ENCODE measurements at regions not wholly inside any gene's neighbourhood (a gene's known extent, or its start where the extent isn't known, plus 50 kb on each side); places are given as distances from the start of the nearest gene placed in this dataset.
"Not testable (repeated sequence)": the region's sequence is repeated elsewhere in the genome, so short reads cannot be mapped to it uniquely, and the experiment has no call there.

DNA sequence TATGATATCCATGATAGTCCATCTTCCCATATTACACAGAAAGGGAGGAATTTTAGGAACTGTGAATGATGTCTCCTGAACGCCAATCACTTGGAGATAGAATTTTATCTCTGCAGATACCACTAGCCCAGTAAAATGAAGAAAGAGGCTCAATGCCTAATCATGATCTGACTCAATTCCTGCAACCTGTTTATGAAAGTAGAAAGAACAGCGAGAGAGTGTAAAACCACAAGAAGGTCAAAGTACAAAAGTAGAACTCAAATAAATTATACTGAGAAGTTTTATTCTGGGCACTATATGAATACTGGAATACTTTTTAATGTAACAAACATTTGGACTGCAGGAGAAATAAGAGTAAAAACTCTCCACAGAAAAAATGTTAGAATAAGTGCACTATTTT lies 892.1 kb upstream of the DDX18 start:
- DNase-seq (ENCODE audit: low spot score) = no peak

DNA sequence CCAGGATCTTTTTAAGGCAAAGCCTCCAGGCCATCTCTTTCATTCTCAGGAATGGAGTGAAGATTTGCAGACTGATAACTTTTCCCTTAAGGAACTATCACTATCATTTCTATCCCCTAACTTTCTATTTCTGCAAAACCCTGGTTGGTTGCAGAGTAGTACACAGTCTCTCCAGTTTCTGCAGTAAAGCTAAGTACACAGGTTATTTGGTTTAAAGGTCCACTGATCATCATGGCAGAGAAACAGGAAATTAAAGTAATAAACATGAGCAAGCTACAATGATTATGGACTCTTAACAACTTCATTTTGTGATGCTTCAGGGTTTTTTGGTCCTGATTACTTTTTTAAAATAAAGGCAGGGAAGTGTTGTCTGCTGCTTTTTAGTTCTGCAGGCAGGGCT lies 890.0 kb upstream of the DDX18 start:
- DNase-seq (ENCODE audit: low spot score) = no peak

DNA sequence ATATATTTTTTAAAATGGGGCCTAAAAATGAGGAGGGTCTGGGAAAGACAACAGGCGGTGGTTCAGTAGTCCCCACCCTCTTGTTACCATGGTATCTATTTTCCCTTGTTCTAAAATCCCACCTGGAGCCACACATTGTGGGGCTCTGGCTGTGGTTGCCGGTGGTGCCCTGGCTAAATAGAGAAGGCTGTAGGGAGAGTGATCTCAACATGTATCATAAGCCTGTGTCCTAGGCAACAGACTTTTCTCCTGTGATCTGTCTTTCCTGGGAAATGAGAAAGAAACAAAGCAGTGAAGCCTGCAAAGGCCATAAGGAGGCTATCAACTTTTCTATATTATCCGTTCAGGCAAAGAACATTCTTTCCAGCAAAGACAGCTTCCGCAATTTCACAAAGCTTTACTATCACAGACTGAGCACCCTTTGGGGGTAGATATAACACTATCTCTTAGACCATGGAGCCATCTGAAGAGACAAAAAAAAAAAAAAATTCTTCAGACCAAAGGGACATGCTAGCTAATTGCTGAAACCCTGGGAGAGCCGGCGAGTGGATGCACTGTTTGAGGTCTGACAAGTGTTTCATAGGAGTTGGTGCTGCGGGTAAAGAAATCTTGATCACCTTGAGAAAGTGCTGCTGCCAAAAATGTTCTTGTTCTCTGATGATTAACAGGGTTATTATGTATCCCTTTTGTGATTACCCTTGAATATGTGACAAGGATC lies 879.2 kb upstream of the DDX18 start:
- DNase-seq (ENCODE audit: low spot score) = no peak

DNA sequence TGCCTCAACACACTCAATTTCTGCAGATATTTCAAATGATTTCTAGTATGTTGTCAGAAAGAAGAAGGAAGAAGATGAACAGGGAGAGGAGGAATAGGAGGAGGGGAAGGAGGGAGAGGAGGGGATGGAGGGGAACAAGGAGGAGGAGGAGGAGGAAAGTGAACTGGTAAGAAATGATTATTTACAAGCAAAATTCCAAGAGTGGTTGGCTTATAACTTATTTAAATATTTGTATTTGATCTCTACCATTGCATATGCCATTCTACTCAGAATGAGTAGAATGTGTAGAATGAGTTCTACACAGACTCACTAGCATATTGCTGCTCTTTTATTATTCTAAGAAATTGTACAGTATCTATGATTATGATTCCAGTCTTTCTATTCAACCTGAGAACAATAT lies 866.2 kb upstream of the DDX18 start:
- no peak for DNase-seq (ENCODE audit: low spot score)

DNA sequence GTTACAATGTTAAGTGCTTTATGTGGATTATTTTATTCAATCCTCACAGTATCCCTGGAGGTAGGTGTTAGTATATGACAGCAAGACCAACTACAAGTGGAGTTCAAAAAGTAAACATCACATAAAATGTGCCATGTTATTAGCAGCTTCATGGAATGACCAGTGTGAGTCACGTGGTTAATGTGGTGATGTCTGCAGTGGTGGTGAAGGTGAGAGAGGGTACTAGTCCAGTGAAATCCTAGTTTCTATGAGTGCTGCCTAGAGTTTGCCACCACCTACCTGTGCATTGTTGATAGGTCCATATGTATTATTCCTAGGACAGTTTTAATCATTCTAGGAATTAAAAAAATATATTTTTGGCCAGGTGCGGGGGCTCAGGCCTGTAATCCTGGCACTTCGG lies 865.2 kb upstream of the DDX18 start:
- no peak for DNase-seq (ENCODE audit: low spot score)

DNA sequence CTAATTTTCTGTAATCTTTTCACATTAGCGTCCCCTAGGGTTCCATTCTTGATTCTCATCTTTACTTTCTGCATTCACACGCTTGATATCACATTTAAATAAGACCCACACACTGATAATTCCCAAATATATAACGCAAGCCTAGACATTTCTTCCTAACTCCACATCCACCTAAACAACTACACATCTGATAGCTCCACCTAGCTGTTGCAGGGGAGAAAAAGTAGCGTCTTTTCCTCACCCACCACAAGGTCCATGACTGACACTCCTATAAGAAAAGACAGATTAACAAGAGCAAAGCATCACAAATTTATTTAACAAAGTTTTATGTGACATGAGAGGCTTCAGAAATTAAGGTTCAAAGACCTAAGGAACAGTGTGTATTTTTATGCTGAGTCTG lies 862.2 kb upstream of the DDX18 start:
- no peak for DNase-seq (ENCODE audit: low spot score)

DNA sequence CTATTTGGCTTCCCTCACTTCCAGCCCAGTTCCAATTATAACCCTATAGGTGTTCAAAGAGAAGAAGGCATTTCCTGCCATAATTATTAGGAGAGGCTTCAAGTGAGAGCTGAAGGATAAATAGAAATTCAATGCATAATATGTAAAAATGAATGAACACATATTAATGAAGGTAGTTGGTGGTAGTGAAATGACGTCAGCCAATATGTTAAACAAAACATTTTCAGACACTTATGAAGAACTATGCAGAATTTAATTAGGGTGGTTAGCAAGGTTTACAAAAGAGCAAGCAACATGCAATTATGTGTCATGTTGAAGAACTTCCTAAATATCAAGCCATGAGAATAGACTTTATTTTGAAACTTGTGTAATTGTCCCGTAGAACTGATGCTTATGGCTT lies 858.8 kb upstream of the DDX18 start:
- DNase-seq (ENCODE audit: low spot score) = no peak

DNA sequence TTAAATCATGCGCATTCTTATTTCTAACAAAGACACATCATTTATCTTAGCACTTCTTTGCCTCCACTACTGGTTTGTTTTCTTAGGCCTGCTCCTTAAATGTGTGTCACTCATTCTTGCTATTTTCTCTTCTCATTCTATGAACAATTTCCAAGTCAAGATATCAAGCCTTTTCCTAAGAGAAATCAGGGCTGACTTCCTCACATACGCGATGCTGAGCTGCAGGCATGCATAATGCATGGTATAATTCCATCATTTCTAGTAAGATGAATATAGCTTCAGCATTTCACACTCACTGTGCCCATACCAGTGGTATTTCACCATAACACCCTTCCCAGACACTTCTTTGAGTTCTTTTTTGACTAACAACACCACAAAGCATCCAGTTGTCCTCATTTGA lies 838.9 kb upstream of the DDX18 start:
- no peak for DNase-seq (ENCODE audit: low spot score)

DNA sequence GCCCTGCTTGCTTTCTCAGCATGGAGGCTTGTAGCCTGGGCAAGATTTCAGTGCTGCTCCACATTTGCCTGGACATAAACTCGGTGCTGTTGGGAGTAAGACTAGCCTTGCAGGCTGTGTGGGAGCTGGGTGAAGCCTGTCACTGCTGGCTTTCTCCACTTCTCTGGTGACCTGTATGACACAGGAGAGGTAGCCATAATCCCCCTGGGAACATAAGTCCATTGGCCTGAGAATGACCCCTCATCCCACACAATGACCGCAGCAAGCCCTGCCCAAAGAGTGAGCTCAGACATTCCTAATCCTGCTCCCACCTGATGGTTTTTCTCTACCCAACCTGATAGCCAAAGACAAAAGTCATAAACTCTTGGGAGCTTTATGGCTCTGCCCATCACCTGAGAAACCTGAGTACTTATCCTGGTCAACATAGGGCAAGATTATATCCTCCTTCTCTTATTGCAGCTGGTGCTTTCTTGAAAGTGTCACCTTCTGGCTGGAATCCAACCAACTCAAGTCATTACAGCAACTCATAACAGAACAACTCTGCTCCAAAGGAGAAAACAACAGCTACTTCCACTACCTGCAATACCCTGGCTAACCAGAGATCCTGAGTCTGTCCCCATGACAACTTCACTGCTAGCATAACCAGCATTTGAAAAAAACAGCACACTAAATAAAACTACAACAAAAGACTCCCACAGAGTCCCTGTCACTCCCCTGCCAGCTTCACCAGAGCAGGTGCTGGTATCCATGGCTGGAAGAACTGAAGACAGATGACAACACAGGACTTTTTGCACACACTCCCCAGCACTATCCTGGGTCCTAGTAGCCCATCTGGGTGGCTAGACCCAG lies 834.4 kb upstream of the DDX18 start:
- no peak for DNase-seq (ENCODE audit: low spot score)

DNA sequence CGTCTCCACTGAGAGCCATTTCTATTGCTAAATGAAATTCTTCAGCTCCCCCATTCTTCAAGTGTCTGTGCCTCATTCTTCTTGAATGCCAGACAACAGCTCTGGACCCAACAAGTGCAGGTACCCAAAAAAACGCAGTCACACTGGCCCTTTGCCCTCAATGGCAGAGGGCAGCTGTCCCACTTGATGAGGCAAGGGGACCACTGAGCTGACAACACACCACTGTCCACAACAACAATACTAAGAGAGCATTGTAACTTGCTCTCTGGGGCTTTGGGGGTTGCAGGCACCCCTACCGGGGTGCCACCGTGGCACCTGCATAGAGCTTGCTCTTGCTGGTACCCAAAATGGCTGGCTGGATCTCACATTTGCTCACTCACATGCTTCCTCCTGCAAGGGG lies 827.0 kb upstream of the DDX18 start:
- no peak for DNase-seq (ENCODE audit: low spot score)

DNA sequence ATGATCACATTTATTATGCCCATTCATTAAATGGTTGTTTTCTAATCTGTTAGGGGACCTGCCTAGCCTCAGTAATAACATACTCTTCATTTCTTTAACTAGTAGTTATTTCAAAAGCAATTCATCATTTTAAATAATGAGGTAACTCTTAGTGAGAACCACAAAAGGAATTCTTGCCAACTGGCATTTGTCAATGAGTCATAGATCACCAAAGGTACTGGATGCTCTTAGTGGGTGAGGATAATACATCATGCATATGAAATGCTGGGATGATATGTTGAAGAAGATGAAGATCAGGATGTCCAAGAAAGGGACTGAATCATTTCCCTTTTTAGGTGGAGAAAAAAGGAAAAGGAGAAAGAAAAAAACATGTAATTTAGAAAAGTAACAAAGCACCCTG lies 826.2 kb upstream of the DDX18 start:
- DNase-seq (ENCODE audit: low spot score) = no peak

DNA sequence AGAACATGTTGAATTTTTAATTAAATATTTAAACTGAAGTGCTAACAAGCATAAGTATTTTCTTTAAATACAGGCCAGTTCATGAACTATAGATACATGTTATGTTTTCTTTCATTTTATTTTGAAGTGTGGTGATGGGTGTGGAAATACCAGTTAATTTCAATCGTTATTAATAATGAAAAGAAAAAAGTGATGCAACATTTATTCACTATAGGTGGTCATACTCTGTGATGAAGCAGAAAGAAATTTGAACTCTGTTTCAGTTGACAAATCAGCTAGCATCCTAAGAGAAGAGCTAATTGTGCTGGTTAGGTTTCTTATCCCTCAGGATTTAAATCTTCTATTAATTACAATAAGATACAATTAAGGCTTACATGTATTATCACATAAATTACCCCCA lies 795.1 kb upstream of the DDX18 start:
- no peak for DNase-seq (ENCODE audit: low spot score)

DNA sequence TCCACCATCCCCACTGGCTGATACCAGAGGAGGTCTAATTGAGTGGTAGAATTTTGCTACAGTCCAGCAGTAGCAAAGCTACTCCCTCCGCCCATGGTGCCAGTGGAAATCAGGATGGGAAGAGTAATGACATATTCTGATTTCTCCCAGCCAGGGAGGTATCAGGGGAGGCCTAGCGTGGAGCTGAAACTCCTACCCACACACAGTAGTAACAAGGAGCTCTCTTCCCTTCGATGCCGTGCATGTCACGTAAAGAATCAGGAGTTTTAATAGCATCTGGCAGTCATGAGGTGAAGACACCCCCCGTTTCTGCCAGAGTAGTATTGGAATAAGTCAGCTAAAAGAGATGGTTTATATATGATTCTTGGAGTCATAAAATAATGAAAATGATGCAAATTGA lies 786.8 kb upstream of the DDX18 start:
- no peak for DNase-seq (ENCODE audit: low spot score)

DNA sequence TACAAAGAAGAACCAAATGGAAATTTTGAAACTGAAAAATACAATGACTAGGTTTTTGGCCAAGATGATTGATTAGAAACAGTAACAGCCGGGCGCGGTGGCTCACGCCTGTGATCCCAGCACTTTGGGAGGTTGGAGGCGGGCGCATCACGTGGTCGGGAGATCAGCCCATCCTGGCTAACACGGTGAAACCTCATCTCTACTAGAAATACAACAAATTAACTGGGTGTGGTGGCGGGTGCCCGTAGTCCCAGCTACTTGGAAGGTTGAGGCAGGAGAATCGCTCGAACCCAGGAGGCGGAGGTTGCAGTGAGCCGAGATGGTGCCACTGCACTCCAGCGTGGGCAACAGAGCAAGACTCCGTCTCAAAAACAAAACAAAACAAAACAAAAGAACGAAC lies 785.8 kb upstream of the DDX18 start:
- not testable (repeated sequence) for DNase-seq (ENCODE audit: low spot score)

DNA sequence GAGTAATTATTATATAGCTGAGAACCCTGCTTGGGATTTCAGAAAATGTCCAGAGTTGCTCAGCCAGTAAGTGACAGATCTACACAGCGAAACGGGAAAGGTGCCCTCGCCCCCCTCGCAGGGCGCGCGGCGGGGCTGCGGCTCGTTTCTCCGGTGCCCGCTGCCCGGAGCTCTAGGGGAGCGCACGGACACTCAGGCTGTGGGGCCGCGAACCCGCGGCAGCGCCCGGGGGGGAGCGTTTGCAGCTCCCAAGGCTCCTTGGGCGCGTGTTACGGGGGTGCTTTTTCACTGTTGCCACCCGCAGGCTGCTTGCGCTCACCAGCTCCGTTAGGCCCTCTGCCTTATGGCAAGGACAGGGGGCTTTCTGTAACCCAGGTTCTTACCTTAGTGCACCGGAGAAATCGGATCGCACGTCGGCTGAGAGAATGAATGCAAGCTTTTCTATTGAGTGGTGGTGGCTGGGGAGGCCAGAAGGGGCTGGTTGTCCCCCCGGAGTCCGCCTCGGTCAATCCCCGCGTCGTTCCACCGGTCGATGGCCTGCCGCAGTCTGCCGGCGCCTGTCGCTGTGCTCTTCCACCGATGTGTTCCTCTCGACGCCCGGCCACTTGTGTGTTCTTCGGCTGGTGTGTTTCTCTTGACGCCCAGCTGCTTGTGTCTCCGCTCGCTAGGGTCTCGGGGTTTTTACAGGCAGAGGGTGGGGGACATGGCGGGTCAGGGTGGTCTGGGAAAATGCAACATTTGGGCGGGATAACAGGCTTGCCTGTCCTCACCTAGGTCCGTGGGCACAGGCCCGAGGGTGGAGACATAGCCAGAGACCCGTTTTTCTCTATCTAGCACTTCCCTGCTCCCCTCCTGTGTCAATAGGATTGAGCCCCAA lies 758.8 kb upstream of the DDX18 start:
- DNase-seq (ENCODE audit: low spot score) = no peak

DNA sequence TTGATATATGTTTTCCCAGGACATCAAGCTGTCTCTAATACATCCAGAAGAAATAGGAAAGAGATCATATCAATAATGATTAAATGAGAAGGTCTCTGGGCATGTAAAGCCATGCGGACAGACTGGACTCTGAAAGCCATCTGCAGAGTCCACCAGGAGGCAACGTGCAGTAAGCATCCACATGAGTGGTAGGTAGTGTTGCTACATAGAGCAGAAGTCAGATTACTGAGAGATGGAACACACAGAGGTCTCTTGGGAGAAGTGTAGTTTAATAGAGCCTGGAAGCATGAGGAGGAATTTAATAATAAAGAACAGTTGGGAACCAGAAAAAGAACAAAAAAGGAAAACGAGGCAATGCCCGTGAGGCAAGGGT lies 758.1 kb upstream of the DDX18 start:
- DNase-seq (ENCODE audit: low spot score) = no peak

DNA sequence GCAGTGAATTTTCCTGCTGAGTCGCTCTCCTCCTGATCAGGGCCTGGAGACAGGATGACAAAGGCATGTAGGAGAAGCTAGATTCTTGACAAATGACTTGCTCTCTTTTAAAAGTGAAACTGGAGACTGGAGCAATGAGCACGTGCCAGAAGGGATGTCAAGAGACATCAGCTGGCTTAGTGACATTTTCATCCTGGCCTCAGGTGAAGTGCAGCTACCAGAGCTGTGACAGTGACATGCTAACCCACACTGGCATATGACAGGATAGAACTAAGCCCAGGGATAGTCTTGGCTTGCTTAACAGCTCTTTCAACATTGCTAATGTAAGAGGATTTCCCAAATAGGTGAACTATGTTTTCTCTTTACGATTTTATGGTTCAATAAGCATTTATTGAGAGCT lies 757.5 kb upstream of the DDX18 start:
- no peak for DNase-seq (ENCODE audit: low spot score)

DNA sequence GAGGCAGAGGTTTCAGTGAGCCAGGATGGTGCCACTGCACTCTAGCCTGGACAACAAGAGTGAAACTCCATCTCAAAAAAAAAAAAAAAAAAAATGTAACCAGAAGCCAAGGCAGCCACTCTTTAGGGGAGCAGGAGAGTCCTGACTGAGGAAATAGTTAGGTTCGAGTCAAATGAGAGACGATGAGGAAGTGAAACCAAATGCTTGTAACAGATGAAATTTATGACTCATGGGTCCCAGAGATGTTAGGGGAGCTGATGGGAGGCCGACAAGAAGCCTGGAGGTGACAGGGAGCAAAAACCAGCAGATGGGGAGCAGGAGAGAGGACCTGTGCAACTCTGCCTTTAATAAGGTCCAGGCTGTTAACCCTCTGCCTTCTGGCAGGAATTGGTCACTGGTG lies 756.1 kb upstream of the DDX18 start:
- DNase-seq (ENCODE audit: low spot score) = no peak

DNA sequence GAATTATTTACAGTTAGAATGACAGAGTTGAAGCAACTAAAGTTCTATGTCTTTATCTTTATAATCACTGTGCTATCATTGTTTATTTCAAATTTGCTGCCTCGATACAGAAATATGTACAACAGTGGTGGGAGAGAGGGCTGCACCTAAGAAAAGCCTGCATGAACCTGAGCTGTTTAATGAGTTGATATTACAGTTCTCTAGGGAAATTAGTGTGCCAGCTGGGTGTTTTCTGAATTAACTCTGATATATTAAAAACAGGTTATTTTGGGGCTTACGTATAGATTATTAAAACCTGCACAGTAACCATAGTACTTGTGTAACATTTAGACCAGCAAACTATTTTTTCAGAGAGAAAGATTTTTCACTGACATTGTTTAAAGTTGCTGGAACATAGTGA lies 750.5 kb upstream of the DDX18 start:
- no peak for DNase-seq (ENCODE audit: low spot score)

DNA sequence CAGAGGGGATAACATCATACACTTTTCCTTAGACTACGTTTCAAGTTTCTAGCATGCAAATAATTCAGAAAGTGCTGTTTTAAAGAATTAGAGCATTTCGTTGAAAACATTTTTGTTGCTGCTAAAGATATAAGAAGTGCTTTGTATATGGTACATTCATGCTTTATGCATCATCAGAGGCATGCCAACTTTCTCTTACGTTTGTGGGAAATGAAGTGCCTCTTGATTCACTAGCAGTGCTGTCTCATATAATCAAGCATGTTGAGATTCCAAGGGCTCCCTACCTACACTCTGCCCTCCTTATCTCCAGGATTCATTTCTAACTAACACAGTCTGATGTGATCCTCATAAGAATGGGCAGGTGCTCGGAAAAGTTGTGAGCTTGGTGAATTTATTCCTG lies 748.6 kb upstream of the DDX18 start:
- no peak for DNase-seq (ENCODE audit: low spot score)

DNA sequence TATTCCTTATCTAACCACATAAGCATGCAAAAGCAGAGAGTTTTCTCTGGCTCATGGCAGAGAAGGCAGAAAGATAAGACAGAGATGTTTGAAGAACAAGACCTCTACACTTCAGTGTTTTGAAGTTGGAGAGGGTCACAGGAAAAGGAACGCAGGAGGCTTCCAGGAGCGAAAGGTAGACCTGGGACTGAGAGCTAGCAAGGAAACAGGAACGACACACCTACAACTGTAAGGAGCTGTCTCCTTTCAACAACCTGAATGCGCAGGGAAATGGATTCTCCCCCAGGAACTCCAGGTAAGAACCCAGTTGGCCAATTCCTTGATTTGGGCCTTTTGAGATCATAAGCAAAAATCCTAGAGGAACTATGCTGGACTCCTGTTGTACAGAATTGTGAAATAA lies 746.6 kb upstream of the DDX18 start:
- no peak for DNase-seq (ENCODE audit: low spot score)

DNA sequence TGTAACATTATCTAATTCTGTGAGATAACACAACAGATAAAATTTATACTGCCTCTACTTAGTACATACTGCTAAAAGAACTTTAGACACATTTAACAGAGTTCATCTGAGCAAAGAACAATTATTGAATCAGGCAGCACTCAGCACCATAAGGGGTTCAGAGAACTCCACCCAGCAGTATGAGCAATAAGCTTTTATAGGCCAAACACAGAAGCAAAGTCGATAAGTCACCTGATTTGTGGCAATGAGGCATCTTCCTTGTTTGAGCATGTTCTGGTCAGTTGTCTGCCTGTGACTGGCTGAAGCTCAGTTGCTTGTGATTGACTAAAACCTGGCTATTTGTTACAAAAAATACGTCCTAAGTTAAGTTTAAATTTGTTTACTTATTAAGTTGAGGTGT lies 746.1 kb upstream of the DDX18 start:
- no peak for DNase-seq (ENCODE audit: low spot score)
